DND-41 (cell line): ENCODE measurements at regions not wholly inside any gene's neighbourhood (a gene's known extent, or its start where the extent isn't known, plus 50 kb on each side); places are given as distances from the start of the nearest gene placed in this dataset.

Source experiments
- CTCF ChIP-seq: IDR thresholded peaks from 2 replicates; pipeline ENCODE4 v1.5.1; 2012; ENCODE audit warnings: borderline replicate concordance, low read length, moderate library complexity, mild to moderate bottlenecking; ENCODE audit not compliant: poor library complexity, severe bottlenecking; ENCODE audit errors: extremely low read depth
- EZH2 ChIP-seq: IDR thresholded peaks from 3 replicates; pipeline ENCODE4 v1.6.1; 2012; ENCODE audit warnings: borderline replicate concordance, low read depth, mild to moderate bottlenecking, moderate library complexity, low read length, inconsistent platforms; ENCODE audit not compliant: severe bottlenecking

DNA sequence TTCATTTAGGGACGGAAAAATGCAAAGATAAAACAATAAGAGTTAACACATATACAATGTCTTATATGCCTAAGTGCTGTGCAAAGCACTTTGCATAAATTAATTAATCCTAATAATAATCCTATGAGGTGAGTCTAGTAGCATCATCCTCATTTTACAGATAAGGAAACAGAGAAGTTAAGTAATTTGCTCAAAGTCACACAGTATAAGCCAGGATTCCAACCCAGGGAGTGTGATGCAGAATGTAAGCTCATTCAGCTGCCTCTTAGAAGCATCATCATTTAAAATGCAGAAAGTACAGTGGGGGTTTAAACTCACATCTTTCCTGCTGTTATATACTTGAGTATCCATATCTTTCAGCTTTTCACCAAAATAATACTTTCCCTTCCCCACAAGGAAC lies 203.7 kb downstream of the LARP7 start:
- TF ChIP-seq CTCF = no peak
- no peak for TF ChIP-seq EZH2
